OCI-M2 (cell line): ENCODE measurements at regions not wholly inside any gene's neighbourhood (a gene's known extent, or its start where the extent isn't known, plus 50 kb on each side); places are given as distances from the start of the nearest gene placed in this dataset.

Source experiments
- DNase-seq: peaks from one replicate; lab custom pipeline; 2025; ENCODE audit not compliant: unreplicated experiment; lab: John Stamatoyannopoulos, UW

- no peak for DNase-seq
Observed at GRCh38 chr15:62431817-62432216, 266.7 kb upstream of the C2CD4B start.

GRCh38 chr15:62432702-62433398 lies 267.8 kb upstream of the C2CD4B start:
- DNase-seq: no peak

- no peak for DNase-seq
Observed at GRCh38 chr15:62436235-62436634, 271.1 kb upstream of the C2CD4B start.

GRCh38 chr15:62437753-62438152 lies 272.7 kb upstream of the C2CD4B start:
- no peak for DNase-seq

- DNase-seq: no peak
Observed at GRCh38 chr15:62439543-62440016, 274.5 kb upstream of the C2CD4B start.

GRCh38 chr15:62440362-62441105 lies 275.4 kb upstream of the C2CD4B start:
- DNase-seq: no peak

- no peak for DNase-seq
Observed at GRCh38 chr15:62444104-62445022, 279.3 kb upstream of the C2CD4B start.

GRCh38 chr15:62445244-62445643 lies 280.2 kb upstream of the C2CD4B start:
- no peak for DNase-seq

- DNase-seq: no peak
Observed at GRCh38 chr15:62446984-62447383, 281.9 kb upstream of the C2CD4B start.

GRCh38 chr15:62447742-62448141 lies 282.7 kb upstream of the C2CD4B start:
- no peak for DNase-seq

GRCh38 chr15:62449638-62450037 lies 284.6 kb upstream of the C2CD4B start:
- DNase-seq: no peak

GRCh38 chr15:62450061-62450460 lies 285.0 kb upstream of the C2CD4B start:
- DNase-seq: no peak

GRCh38 chr15:62452026-62452425 lies 286.9 kb upstream of the C2CD4B start:
- DNase-seq: no peak

GRCh38 chr15:62452667-62453066 lies 287.6 kb upstream of the C2CD4B start:
- no peak for DNase-seq

- no peak for DNase-seq
Observed at GRCh38 chr15:62453375-62453774, 288.3 kb upstream of the C2CD4B start.

- no peak for DNase-seq
Observed at GRCh38 chr15:62453981-62454380, 288.9 kb upstream of the C2CD4B start.

- no peak for DNase-seq
Observed at GRCh38 chr15:62454567-62455172, 289.6 kb upstream of the C2CD4B start.

- no peak for DNase-seq
Observed at GRCh38 chr15:62455441-62455921, 290.4 kb upstream of the C2CD4B start.

GRCh38 chr15:62456011-62456920 lies 291.2 kb upstream of the C2CD4B start:
- DNase-seq: no peak

- DNase-seq: no peak
Observed at GRCh38 chr15:62457100-62457499, 292.0 kb upstream of the C2CD4B start.
